HG02571 (cell line): ENCODE measurements at regions not wholly inside any gene's neighbourhood (a gene's known extent, or its start where the extent isn't known, plus 50 kb on each side); places are given as distances from the start of the nearest gene placed in this dataset.

Experiments used
- ATAC-seq: cut with Tn5 transposase; IDR thresholded peaks from one replicate; pipeline ENCODE4 v1.9.1; 2021; ENCODE audit warnings: mild to moderate bottlenecking, moderate library complexity; ENCODE audit not compliant: unreplicated experiment

DNA sequence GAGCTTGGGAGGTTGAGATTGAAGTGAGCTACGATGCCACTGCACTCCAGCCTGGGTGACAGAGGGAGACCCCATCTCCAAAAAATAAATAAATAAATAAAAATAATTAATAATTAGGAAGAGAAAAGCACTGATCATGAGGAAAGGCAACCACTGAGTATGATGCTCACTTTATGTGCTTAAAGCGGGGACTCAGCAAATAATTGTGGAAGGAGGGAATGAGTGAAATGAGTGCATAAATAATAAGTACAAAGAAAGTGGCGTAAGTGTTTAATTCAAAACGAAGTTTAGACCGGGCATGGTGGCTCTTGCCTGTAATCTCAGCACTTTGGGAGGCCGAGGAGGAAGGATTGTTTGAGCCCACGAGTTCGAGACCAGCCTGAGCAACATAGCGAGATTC is 94.9 kb upstream of the MKLN1 start:
- no peak for ATAC-seq

DNA sequence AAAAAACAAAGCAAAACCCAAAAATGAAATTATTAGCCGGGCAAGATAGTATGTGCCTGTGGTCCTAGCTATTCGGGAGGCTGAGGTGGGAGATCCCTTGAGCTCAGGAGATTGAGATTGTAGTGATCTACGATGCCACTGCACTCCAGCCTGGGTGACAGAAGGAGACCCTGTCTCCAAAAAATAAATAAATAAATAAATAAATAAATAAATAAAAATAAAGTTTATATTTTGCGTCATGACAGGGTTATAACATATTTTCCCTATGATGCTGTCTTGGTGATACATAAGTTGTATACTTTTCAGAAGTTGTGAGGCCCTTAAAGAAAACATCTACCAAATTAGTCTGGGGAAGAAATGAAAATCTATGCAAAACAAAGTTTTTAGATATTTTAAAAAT is 94.5 kb upstream of the MKLN1 start:
- no peak for ATAC-seq

DNA sequence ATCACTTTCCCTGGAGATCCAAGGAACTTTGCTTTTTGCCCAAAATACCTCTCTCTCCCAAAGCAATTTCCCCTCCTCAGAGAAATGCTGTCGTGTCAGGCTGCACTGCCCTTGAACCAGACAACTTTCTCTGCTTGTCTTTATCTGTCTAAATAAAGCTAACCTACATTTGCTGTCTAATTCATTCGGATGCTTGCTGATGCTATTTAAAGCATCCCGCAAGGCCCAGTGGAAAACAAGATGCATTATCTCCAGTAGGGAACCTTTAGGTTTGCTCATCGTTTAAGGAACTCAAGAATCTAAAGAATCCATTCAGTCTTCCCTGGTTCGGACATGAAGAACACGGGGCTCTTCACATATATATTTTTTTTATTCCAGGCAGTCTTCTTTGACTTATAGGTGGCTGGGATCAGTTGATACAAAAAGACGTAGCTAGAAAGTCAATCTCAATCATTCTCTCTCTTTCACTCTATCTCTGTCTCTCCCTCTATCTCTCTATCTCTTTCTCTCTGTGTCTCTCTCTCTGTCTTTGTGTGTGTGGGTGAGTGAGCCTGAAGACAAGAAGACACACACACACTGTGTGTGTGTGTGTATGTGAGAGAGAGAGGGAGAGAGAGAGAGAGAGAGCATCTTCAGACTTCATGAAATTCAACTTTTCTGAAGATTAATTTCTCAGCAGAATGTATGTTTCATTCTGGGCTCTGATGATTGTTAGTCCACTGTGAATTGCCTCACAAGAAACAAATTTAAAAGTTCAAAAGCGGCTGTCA is 92.8 kb upstream of the MKLN1 start:
- no peak for ATAC-seq

DNA sequence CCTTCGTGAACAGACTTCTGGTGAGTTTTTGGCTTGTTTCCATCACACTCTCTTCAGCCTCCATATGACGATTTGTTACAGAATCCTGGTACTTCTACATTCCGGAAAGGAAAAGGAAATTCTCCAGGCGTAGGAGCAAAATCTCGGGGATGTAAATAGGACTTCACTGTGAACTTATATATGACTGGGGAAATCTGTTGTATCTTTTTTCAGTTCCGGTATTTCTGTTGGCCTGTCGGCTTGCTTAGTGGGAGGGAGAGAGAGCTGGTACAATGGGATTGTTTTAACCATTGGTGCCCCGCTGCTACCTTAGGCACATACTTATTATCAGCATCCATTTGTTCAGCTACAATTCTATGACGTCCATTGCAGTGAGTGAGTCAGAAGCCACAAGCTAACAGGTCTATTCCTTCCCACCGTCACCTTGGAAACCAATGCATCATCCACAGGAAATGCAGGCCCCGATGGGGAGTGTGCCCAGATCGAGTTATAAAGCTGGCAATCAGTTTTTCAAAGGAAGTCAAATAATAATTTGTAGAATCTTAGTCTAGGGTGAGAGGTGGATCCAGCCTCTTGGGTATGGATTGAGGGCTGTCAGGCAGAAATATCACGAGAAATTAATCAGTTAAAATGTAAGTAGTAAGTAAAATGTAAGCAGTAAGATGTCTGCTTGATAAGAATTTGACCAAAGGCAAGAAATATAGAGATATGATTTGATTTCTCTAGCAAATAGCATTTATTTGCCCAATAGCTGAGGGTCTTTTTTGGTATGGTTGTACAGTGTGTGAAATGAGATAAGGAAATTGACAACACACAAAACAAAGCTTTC is 92.0 kb upstream of the MKLN1 start:
- ATAC-seq, result no peak

DNA sequence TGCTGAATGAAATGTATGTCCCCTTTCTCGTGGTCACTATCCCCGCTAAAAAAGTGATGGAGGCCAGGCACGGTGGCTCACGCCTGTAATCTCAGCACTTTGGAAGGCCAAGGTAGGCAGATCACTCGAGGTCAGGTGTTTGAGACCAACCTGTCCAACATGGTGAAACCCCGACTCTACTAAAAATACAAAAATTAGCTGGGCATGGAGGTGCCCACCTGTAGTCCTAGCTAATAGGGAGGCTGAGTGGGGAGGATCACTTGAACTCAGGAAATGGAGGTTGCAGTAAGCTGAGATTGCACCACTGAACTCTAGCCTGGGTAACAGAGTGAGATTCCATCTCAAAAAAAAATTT is 91.4 kb upstream of the MKLN1 start:
- ATAC-seq, result no peak

DNA sequence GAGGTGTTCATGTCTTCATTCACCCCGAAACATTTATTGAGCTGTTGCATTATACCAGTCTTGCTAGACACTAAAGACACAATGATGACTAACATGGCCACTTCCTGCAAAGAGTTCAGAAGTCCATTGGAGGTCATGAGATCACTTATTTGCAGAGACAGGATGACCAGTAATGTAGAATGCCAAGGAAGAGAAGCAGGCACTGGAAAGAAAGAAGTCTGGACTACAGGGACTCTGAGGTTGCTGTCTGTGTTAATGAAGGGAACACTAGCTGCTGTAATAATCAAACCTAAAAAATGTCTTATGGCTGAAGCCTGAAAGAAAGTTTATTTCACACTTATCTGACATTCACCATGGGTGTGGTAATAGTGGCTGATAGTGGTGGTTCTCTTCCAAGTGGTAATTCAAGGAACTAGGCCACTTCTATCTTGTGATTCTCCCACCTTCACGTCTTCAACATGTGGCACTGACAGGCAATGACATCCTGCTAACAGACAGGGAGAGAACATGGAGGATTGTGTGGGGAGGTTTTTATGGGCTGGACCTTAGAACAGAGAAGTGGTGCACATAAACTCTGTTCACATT is 89.2 kb upstream of the MKLN1 start:
- ATAC-seq, result no peak

DNA sequence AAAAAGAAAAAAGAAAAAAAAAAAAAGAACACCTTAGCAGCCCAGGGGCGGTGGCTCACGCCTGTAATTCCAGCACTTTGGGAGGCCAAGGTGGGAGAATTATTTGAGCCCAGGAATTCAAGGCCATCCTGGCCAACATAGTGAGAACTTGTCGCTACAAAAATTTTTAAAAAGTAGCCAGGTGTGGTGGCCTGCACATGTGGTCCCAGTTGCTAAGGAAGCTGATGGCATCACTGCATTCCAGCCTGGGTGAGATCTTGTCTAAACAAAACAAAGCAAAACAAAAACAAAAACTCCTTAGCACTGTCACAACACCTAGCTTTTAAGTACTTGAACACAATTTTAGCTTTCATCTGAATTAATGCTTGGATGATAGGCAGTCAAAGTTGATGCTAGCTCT is 86.3 kb upstream of the MKLN1 start:
- no peak for ATAC-seq

DNA sequence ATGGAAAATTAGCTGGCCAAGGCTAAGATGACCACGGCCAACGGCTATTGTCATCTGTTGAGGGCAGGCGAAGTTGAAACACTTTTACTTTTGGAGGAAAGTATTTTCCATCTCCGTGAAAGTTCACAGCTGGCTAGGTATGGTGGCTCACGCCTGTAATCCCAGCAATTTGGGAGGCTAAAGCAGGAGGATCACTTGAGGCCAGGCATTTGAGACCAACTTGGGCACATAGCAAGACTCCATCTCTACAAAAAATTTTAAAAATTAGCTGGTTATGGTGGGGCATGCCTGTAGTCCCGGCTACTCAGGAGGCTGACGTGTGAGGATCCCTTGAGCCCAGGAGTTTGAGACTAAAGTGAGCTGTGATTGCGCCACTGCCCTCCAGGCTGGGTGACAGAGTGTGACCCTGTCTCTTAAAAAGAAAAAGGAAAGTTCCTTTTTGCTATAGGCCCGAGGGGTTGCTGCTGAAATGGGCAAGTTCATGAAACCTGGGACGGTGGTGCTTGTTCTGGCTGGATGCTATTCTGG is 85.5 kb upstream of the MKLN1 start:
- no peak for ATAC-seq

DNA sequence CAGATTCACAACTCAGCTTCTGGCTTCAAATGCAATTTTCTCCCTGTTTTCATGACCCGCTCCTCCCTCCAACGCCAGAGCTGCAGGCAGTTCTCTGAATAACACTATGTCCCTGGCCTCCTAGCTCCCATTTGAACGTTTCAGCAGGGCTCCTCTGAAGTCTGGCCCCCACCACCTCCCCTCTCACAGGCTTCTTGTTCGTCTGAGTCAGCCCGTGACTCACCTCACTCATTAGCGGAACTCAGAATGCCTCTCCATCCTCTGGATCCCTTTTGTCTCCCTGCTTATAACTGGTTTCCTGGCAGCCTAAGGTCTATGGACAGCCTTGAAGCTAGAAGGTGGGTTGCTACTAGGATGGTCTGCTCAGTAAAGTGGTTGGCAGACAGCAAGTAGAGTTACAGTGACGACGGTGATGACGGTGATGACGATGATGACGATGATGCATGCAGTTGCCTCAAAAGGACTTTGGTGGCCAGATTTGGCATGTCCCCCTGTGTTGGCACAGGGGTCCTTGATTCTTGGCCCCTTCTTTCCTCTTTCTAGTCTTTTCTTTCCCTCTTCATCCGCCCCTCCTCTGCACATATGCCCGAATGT is 83.3 kb upstream of the MKLN1 start:
- no peak for ATAC-seq

DNA sequence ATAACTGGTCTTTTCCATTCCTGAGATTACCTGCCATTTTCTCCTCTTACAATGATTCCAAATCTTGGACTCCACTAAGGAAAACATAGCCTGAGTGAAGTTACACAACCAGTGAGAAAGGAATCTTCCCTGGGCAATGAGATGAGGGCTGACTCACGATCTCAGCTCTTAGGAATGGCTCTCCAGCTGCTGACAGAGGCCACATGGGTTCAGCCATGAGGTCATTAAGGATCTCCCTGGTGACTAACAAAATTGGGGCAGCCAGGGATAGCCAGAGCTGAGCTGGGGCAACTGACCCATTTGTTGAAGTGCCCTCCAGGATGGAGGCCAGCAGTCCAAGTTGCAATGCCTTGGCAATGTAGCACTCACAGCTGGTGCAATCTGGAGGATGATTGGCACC is 78.7 kb upstream of the MKLN1 start:
- ATAC-seq, result no peak

DNA sequence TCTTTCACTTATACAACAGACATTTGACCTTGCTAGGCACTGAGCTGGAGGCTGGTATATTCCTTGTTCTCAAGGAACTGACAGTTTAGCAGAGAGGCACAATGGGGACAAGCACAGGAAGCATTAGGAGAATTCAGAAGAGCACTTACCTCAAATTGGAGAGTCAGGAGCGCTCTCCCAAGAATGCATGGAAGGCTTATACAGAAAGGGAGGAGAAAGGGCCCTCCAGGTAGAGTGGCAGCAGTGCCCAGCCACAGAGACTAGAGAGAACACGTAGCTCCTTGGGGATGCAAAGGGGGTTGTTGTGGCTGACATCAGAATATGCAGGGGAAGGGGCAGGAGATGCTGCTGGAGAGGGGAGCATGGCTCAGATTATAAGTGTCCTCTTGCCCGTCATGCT is 78.2 kb upstream of the MKLN1 start:
- no peak for ATAC-seq

DNA sequence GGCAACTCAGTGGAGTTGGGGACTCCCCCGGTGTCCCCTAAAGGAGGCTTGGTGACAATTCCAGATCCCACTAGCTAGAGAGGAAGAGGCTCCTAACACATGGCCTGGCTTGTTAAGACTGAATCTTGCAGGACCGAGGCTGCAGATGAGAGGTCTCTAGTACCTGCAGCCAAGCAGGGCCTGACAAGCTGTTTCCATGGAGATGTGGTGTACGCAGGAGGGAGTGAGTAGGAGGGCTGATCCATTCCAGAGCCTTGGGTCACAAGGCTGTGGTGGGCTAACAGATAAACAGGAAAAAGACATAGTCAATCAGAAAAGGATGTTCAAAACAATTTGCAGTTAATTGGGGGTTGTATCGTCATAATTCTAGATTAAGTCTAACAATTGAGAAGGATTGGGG is 77.3 kb upstream of the MKLN1 start:
- ATAC-seq, result no peak

DNA sequence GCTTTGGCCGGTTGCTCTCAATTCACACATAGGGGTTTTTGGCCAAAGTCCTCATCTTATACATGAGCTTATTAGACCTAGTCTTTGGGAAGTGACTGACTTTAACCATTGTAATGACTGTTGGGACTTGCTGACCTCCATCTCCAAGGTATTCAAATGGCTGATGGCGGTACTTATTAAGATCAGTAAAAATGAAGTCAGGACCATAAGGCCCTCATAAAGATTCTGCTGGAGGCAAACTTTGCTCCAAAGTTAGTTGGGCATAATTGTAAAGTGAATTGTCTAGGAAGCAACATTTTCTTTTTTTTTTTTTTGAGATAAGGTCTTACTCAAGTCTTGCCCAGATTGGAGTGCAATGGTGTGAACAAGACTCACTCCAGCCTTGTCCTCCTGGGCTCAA is 76.3 kb upstream of the MKLN1 start:
- ATAC-seq, result no peak

DNA sequence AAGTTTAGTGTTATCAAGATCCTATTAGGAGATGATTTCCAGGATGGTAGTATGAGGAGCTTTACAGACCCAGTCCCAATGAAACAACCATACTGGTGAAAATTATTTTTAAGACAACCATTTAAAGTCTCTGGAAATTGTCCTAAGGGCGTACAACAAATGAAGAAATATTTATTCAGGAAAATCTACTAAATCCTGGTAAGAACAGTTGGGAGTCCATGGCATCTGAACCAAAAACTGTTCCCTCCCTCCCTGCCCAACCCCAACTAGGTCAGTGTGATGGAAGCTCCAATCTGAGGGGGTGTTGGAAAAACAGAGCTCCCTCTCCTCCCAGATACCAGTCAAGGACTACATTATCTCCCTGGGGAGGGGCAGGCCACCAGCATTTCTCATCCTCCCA is 74.7 kb upstream of the MKLN1 start:
- no peak for ATAC-seq

DNA sequence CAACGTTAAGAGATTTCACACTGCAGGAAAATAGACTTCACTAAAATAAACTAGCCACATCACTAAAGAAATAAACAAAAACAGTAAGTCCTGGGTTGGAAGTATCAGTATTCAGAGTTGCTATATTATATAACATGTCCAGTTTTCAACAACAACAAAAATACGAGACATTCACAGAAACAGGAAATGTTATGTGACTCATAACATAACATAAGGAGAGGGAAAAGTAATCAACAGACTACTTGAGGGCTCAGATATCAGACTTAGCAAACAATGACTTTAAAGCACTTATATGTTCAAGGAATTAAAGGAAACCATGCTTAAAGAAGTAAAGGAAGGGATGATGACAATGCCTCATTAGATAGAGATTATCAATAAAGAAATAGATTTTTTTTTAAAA is 73.5 kb upstream of the MKLN1 start:
- ATAC-seq, result no peak

DNA sequence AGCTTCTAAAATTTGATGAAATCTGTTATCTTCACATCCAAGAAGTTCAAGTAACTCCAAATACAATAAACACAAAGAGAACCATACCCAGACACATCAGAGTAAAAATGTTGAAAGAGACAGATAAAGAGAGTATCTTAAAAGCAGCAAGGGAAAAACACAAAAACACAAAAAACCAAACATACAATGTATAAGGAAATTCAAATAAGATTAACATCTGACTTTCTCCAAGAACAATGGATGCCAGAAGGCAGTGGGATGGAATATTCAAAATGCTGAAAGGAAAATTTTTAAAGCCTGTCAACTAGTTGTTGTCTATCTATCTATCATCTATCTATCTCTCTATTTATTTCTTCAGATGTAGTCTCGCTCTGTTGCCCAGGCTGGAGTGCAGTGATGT is 72.4 kb upstream of the MKLN1 start:
- ATAC-seq, result no peak

DNA sequence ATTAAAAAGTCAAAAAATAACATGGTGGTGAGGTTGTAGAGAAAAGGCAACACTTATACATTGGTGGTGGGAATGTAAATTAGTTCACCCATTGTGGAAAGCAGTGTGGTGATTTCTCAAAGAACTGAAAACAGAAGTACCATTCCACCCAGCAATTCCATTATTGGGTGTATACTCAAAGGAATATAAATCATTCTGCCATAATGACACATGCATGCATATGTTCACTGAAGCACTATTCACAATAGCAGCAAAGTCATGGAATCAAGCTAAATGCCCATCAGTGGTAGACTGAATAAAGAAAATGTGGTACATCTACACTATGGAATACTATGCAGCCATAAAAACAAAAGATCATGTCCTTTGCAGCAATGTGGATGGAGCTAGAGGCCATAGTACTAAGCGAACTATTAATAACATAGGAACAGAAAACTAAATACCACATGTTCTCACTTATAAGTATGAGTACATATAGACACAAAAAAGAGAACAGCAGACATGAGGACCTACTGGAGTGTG is 66.1 kb upstream of the MKLN1 start:
- ATAC-seq, result no peak

DNA sequence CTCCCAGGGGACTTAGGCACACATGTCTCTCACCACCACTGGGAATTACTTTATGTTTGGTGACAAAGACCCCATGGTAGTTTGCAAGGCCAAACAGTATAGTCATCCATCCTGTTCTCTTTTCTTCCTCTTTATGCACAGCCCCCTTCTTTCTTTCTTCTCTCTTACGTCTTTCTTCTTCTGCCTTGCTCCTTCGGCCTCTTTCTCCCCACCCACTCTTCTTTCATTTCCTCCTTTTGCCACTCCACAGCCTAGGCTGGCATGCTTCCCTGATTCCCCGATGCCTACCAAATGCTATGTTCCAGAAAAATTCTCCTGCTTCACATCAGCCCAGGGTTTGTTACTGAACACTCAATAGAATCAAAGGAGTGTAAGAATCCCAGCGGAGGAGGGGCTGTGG is 62.4 kb upstream of the MKLN1 start:
- ATAC-seq, result no peak

DNA sequence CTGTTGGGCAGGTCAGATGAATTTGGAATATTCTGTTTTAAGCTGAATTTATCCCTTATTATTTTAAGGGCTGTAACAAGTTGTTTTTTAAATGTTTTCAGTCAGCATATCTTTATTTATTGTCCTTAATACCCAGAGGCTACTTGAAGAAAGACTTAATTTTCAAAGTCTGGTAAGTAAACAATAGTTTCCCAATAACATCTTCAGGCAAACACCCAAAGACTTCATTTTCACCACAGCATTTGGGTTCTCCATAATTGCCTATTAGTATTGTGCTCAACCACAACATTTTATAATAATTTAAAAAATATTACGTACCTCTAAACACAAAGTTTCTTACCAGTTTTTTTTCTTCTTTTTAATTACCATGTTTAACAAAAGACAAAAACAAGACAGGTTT is 60.0 kb upstream of the MKLN1 start:
- ATAC-seq, result no peak

DNA sequence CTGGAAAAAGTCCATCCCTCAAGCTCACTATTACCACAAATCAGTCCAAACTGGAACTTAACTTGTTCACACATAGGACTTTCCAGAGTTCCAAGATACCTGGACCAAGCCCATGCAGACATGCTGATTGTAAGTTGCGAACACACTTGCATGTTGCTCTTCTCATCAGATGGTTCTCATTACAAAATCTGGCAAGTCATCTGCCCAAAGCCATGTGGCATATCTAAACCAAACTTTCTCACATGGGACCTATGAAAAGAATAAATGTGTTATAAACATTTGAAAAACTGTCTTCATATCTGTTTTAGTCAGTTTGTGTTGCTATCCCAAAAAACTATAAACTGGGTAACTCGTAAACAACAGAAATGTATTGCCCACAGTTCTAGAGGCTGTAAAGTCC is 58.8 kb upstream of the MKLN1 start:
- ATAC-seq, result no peak

DNA sequence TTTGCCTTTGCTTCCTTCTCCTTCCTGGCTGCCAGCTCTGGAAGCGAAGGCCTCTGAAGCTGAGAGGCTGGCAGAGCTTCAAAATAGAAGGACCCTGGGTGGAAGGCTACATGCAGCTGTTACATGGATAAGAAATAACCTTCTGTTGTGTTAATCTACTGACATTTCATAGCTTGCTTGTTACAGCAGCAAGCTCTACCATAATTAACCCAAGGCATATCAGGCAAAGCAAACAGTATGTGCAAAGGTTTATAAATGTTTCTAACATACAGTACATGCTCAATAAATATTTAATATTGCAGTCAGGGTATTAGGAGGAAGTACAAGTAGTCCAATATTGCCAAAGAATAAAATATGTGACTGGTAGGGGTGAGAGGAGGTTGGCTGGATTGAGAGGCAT is 55.6 kb upstream of the MKLN1 start:
- ATAC-seq, result no peak
